Karpas-422 (cell line): ENCODE measurements at regions not wholly inside any gene's neighbourhood (a gene's known extent, or its start where the extent isn't known, plus 50 kb on each side); places are given as distances from the start of the nearest gene placed in this dataset.

Experiments used
- DNase-seq: peaks from one replicate; pipeline ENCODE4 v3.0.0-alpha.2; 2015
- H2AFZ ChIP-seq: fragments of 200-600 bp; sonication (generic); 2 replicates; pipeline ENCODE4 v1.6.1; 2014; ENCODE audit warnings: antibody characterized with exemption, low read length, mixed read lengths
- H3K27ac ChIP-seq: fragments of 200-600 bp; sonication (generic); 2 replicates; pipeline ENCODE4 v1.5.1; 2014; ENCODE audit warnings: mild to moderate bottlenecking, low read length, moderate library complexity
- H3K27me3 ChIP-seq: fragments of 200-600 bp; sonication (generic); 2 replicates; pipeline ENCODE4 v1.6.1; 2014; ENCODE audit warnings: low read length, mixed read lengths
- H3K36me3 ChIP-seq: fragments of 200-600 bp; sonication (generic); 2 replicates; pipeline ENCODE4 v1.6.1; 2014; ENCODE audit warnings: low read length, mixed read lengths; ENCODE audit not compliant: insufficient read depth
- H3K4me1 ChIP-seq: fragments of 200-600 bp; sonication (generic); 2 replicates; pipeline ENCODE4 v1.6.1; 2014; ENCODE audit warnings: mild to moderate bottlenecking, low read length, mixed read lengths
- H3K4me2 ChIP-seq: fragments of 200-600 bp; sonication (generic); 2 replicates; pipeline ENCODE4 v1.6.1; 2014; ENCODE audit warnings: low read length, low read depth, mild to moderate bottlenecking; ENCODE audit not compliant: poor library complexity, severe bottlenecking
- H3K4me3 ChIP-seq: fragments of 200-600 bp; sonication (generic); 2 replicates; pipeline ENCODE4 v1.5.1; 2014; ENCODE audit warnings: mild to moderate bottlenecking, antibody characterized with exemption, low read length, mixed read lengths
- H3K79me2 ChIP-seq: fragments of 200-600 bp; sonication (generic); 2 replicates; pipeline ENCODE4 v1.6.1; 2014; ENCODE audit warnings: mild to moderate bottlenecking, low read length, mixed read lengths
- H3K9ac ChIP-seq: fragments of 200-600 bp; sonication (generic); 2 replicates; pipeline ENCODE4 v1.6.0; 2014; ENCODE audit warnings: low read length
- H3K9me2 ChIP-seq: fragments of 200-600 bp; sonication (generic), shearing (Covaris generic); replicated peaks from 2 replicates; pipeline ENCODE4 v1.6.0; 2014; ENCODE audit warnings: mild to moderate bottlenecking, low read length, moderate library complexity; ENCODE audit not compliant: insufficient read depth
- H3K9me3 ChIP-seq: fragments of 300-700, 200-600 bp; sonication (generic); 2 replicates; pipeline ENCODE4 v1.6.1; 2014; ENCODE audit warnings: low read length, mixed read lengths
- H4K20me1 ChIP-seq: fragments of 200-600 bp; sonication (generic); 2 replicates; pipeline ENCODE4 v1.6.1; 2014; ENCODE audit warnings: mild to moderate bottlenecking, antibody characterized with exemption, low read length, low read depth; ENCODE audit not compliant: insufficient read depth

GRCh38 chr11:129503646-129504045 lies 128.0 kb downstream of the BARX2 start:
- no peak overlapping the region for H3K9ac ChIP-seq
- H3K4me3 ChIP-seq = no peak overlapping the region
- no peaks in the 10 kb centered on the region for H3K4me1 ChIP-seq
- no peak for DNase-seq
- no peaks in the 10 kb centered on the region for H3K36me3 ChIP-seq
- no peak overlapping the region for H2AFZ ChIP-seq
- H3K27ac ChIP-seq = no peak overlapping the region
- no peaks in the 10 kb centered on the region for H4K20me1 ChIP-seq
- H3K9me2 ChIP-seq = no peaks in the 10 kb centered on the region
- no peaks in the 10 kb centered on the region for H3K9me3 ChIP-seq
- H3K79me2 ChIP-seq = no peaks in the 10 kb centered on the region
- no peaks in the 10 kb centered on the region for H3K27me3 ChIP-seq
- no peak overlapping the region for H3K4me2 ChIP-seq

DNA sequence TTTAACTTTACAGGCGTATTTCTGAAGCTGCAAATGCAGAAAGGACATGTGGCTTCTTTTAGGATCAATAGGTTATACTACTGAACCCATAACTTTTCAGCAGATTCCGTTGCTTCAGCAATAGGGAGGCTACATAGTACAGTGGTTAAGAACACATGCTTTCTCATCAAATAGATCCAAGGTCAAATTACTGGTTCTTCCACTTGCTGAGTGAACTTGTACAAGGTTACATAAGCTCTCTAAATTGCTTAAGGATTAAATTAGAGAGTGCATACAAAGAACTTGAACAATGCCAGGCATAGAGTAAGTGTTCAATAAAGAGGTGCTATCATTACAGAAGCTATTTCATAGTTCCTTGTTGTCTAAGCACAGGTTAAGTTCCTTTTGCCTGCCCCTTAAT lies 129.6 kb downstream of the BARX2 start:
- Histone ChIP-seq H4K20me1 (no peaks in the 10 kb centered on the region), H3K27me3 (no peaks in the 10 kb centered on the region), H3K9me3 (no peaks in the 10 kb centered on the region), H3K4me1 (no peaks in the 10 kb centered on the region), H3K4me2 (no peak overlapping the region), H3K79me2 (no peaks in the 10 kb centered on the region), H2AFZ (no peak overlapping the region), H3K4me3 (no peak overlapping the region), H3K9me2 (no peaks in the 10 kb centered on the region), H3K27ac (no peak overlapping the region), H3K36me3 (no peaks in the 10 kb centered on the region), H3K9ac (no peak overlapping the region)
- no peak for DNase-seq

DNA sequence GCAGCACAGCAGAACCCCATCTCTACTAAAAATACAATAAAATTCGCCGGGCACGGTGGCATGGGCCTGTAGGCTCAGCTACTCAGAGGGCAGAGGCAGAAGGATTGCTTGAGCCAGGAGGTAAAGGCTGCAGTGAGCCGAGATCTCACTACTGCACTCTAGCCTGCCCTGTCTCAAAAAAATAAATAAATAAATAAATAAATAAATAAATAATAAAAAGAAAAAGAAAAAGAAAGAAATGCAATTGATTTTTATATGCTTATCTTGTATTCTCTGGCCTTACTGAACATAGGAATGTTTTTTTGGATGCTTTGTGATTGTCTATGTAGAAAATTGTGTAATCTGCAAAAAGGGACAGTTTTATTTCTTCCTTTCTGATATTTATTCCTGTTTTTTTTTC lies 132.5 kb downstream of the BARX2 start:
- DNase-seq = no peak
- Histone ChIP-seq H3K36me3 (no peaks in the 10 kb centered on the region), H3K9me3 (no peaks in the 10 kb centered on the region), H4K20me1 (no peaks in the 10 kb centered on the region), H2AFZ (no peak overlapping the region), H3K9me2 (no peaks in the 10 kb centered on the region), H3K4me2 (no peak overlapping the region), H3K4me1 (no peaks in the 10 kb centered on the region), H3K9ac (no peak overlapping the region), H3K4me3 (no peak overlapping the region), H3K27ac (no peak overlapping the region), H3K27me3 (no peaks in the 10 kb centered on the region), H3K79me2 (no peaks in the 10 kb centered on the region)

GRCh38 chr11:129528296-129528695 lies 152.6 kb downstream of the BARX2 start:
- no peaks in the 10 kb centered on the region for H4K20me1 ChIP-seq
- no peak overlapping the region for H3K4me2 ChIP-seq
- no peaks in the 10 kb centered on the region for H3K9me3 ChIP-seq
- no peaks in the 10 kb centered on the region; the same call in 1 of the 2 replicates for H3K9me2 ChIP-seq
- DNase-seq = no peak
- no peak overlapping the region for H3K4me3 ChIP-seq
- H3K36me3 ChIP-seq = no peaks in the 10 kb centered on the region
- no peaks in the 10 kb centered on the region for H3K27me3 ChIP-seq
- no peaks in the 10 kb centered on the region for H3K79me2 ChIP-seq
- H3K9ac ChIP-seq = no peak overlapping the region
- H3K4me1 ChIP-seq = no peaks in the 10 kb centered on the region
- no peak overlapping the region for H2AFZ ChIP-seq
- no peak overlapping the region for H3K27ac ChIP-seq

- Histone ChIP-seq H3K27ac (no peak overlapping the region), H4K20me1 (no peaks in the 10 kb centered on the region)
- DNase-seq = no peak
These were observed 154.7 kb downstream of the BARX2 start for GRCh38 chr11:129530154-129530895.

DNA sequence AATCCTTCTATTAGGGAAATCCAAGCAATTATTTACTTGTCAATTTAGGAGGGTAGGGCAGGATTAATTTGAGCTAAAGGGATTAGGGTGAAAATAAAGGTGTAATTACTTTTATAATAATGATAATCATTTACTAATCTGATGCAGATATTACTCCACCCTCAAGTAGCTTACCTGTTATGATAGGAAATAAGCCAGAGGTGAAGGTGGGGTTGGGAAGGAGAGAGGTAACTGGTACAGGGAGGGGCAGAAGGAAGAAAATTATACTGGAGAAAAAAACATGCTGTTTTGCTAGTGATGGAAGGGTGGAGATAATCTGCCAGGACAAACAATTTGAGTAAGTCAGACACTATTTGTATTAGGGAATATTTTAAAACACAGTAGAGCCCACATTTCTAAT lies 157.7 kb downstream of the BARX2 start:
- no peak overlapping the region for H3K4me2 ChIP-seq
- H3K9me3 ChIP-seq = no peaks in the 10 kb centered on the region
- no peak overlapping the region for H3K27ac ChIP-seq
- H3K9ac ChIP-seq = no peak overlapping the region
- no peak overlapping the region for H3K4me3 ChIP-seq
- no peaks in the 10 kb centered on the region for H4K20me1 ChIP-seq
- no peaks in the 10 kb centered on the region; the same call in 1 of the 2 replicates for H3K9me2 ChIP-seq
- no peak for DNase-seq
- H3K79me2 ChIP-seq = no peaks in the 10 kb centered on the region
- H2AFZ ChIP-seq = no peak overlapping the region
- H3K27me3 ChIP-seq = no peaks in the 10 kb centered on the region
- no peaks in the 10 kb centered on the region for H3K4me1 ChIP-seq
- H3K36me3 ChIP-seq = no peaks in the 10 kb centered on the region

More at GRCh38 chr11:129530154-129530895, 154.7 kb downstream of the BARX2 start:
- Histone ChIP-seq H3K36me3 (no peaks in the 10 kb centered on the region), H3K4me3 (no peak overlapping the region), H3K79me2 (no peaks in the 10 kb centered on the region), H3K4me1 (no peaks in the 10 kb centered on the region), H2AFZ (no peak overlapping the region), H3K9ac (no peak overlapping the region), H3K4me2 (no peak overlapping the region), H3K9me3 (no peaks in the 10 kb centered on the region), H3K27me3 (no peaks in the 10 kb centered on the region), H3K9me2 (no peaks in the 10 kb centered on the region; the same call in 1 of the 2 replicates)

DNA sequence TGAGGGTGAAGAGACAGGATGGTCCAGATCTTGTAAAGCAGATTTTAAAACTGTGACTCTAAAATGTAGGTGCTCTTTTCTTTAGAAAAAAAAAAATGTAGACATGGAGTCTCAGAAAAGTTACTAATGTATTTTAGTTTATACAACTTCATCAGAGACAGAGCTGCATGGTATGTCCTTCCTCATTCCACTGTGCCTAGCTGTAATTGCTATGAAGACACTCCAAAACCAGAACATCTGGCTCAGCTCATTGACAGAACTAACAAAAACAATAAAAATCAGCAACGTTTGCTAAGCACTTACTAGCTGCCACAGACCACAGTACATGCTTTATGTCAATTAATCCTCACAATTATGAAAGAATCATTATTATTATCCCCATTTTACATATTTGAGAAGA lies 160.7 kb downstream of the BARX2 start:
- Histone ChIP-seq H3K9ac (no peak overlapping the region), H3K9me3 (no peaks in the 10 kb centered on the region), H3K27me3 (no peaks in the 10 kb centered on the region), H3K79me2 (no peaks in the 10 kb centered on the region), H3K4me2 (no peak overlapping the region), H3K4me3 (no peak overlapping the region), H3K27ac (no peak overlapping the region), H3K4me1 (no peaks in the 10 kb centered on the region), H3K9me2 (no peaks in the 10 kb centered on the region; the same call in 1 of the 2 replicates), H3K36me3 (no peaks in the 10 kb centered on the region), H4K20me1 (no peaks in the 10 kb centered on the region), H2AFZ (no peak overlapping the region)
- DNase-seq = no peak

- H3K9me3 ChIP-seq = no peaks in the 10 kb centered on the region
- H3K27me3 ChIP-seq = no peaks in the 10 kb centered on the region
- H3K4me2 ChIP-seq = no peak overlapping the region
- H2AFZ ChIP-seq = no peak overlapping the region
- H3K4me1 ChIP-seq = no peaks in the 10 kb centered on the region
- no peaks in the 10 kb centered on the region for H3K79me2 ChIP-seq
- H3K9me2 ChIP-seq = no peaks in the 10 kb centered on the region
- H3K27ac ChIP-seq = no peak overlapping the region
- H3K4me3 ChIP-seq = no peak overlapping the region
- H3K9ac ChIP-seq = no peak overlapping the region
- H4K20me1 ChIP-seq = no peaks in the 10 kb centered on the region
- H3K36me3 ChIP-seq = no peaks in the 10 kb centered on the region
- no peak for DNase-seq
These were observed 162.7 kb downstream of the BARX2 start for GRCh38 chr11:129538323-129538722.
